H1 (cell line): ENCODE measurements at regions not wholly inside any gene's neighbourhood (a gene's known extent, or its start where the extent isn't known, plus 50 kb on each side); places are given as distances from the start of the nearest gene placed in this dataset.

Experiments
- CHD7 ChIP-seq: fragments of 300-600 bp; sonication (generic); IDR thresholded peaks from 2 replicates; pipeline ENCODE4 v1.7.1; 2012; ENCODE audit warnings: low read length, moderate library complexity, mild to moderate bottlenecking, inconsistent platforms; ENCODE audit not compliant: insufficient replicate concordance
- CTBP2 ChIP-seq: IDR thresholded peaks from 2 replicates; pipeline ENCODE4 v1.7.0; 2011; ENCODE audit warnings: borderline replicate concordance, mild to moderate bottlenecking, moderate library complexity, mixed read lengths, low read length; ENCODE audit not compliant: insufficient read depth, insufficient read length

- TF ChIP-seq CHD7 (no peak), CTBP2 (no peak)
- TF ChIP-seq, all 59 proteins: peak for 0
These were observed 615.1 kb downstream of the CENPC start (continued) for GRCh38 chr4:66930206-66930605.
